ES-I3 (cell line): ENCODE measurements at regions not wholly inside any gene's neighbourhood (a gene's known extent, or its start where the extent isn't known, plus 50 kb on each side); places are given as distances from the start of the nearest gene placed in this dataset.
"Not testable (repeated sequence)": the region's sequence is repeated elsewhere in the genome, so short reads cannot be mapped to it uniquely, and the experiment has no call there.

Experiments used
- H3K36me3 ChIP-seq: 2 replicates; pipeline ENCODE4 v1.6.1; 2013; ENCODE audit warnings: mild to moderate bottlenecking, low read length, control low read depth, moderate library complexity; ENCODE audit not compliant: insufficient read depth
- H3K4me1 ChIP-seq: 2 replicates; pipeline ENCODE4 v1.6.1; 2013; ENCODE audit warnings: mild to moderate bottlenecking, control low read depth, low read length; ENCODE audit not compliant: insufficient read depth
- H3K9ac ChIP-seq: 2 replicates; pipeline ENCODE4 v1.6.1; 2013; ENCODE audit warnings: low read depth, mild to moderate bottlenecking, low read length, moderate library complexity
- H3K9me3 ChIP-seq: 2 replicates; pipeline ENCODE4 v1.6.1; 2013; ENCODE audit warnings: mild to moderate bottlenecking, low read length, moderate library complexity; ENCODE audit not compliant: control insufficient read depth, insufficient read depth

DNA sequence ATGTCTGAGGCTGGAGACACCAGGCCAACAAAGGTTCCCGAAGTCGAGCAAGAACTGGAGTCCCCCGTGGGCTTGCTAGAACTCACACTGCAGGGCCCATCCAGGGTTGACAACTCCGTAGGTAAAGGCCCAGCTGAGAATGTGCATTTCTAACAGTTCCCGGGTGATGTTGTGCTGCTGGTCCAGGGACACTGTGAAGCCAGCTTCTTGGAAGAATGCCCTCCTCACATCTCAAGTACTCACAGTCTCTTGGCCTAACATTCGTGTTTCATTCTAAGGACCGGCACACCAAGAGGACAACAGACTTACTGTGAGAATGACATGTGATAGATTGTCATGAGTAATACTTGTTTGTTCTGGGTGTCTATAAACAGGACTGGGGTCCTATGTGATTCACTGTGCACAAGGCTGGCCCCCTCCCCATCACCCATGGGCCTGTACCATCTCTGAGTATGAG lies 682.3 kb upstream of the IGFBP3 start:
- Histone ChIP-seq H3K9ac (no peak overlapping the region), H3K36me3 (no peaks in the 10 kb centered on the region), H3K4me1 (no peaks in the 10 kb centered on the region), H3K9me3 (no peaks in the 10 kb centered on the region)

- H3K36me3 ChIP-seq, result no peaks in the 10 kb centered on the region
- H3K9ac ChIP-seq, result no peak overlapping the region
- H3K4me1 ChIP-seq, result no peaks in the 10 kb centered on the region
- no peaks in the 10 kb centered on the region for H3K9me3 ChIP-seq
Measured at GRCh38 chr7:46600340-46600739, 679.3 kb upstream of the IGFBP3 start.

DNA sequence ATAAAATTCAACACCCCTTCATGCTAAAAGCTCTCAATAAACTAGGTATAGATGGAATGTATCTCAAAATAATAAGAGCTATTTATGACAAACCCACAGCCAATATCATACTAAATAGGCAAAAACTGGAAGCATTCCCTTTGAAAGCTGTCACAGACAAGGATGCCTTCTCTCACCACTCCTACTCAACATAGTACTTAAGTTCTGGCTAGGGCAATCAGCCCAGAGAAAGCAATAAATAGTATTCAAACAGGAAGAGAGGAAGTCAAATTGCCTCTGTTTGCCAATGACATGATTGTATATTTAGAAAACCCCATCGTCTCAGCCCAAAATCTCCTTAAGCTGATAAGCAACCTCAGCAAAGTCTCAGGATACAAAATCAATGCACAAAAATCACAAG lies 673.8 kb upstream of the IGFBP3 start:
- H3K9me3 ChIP-seq, H3K9ac ChIP-seq, H3K36me3 ChIP-seq, H3K4me1 ChIP-seq: not testable (repeated sequence)

DNA sequence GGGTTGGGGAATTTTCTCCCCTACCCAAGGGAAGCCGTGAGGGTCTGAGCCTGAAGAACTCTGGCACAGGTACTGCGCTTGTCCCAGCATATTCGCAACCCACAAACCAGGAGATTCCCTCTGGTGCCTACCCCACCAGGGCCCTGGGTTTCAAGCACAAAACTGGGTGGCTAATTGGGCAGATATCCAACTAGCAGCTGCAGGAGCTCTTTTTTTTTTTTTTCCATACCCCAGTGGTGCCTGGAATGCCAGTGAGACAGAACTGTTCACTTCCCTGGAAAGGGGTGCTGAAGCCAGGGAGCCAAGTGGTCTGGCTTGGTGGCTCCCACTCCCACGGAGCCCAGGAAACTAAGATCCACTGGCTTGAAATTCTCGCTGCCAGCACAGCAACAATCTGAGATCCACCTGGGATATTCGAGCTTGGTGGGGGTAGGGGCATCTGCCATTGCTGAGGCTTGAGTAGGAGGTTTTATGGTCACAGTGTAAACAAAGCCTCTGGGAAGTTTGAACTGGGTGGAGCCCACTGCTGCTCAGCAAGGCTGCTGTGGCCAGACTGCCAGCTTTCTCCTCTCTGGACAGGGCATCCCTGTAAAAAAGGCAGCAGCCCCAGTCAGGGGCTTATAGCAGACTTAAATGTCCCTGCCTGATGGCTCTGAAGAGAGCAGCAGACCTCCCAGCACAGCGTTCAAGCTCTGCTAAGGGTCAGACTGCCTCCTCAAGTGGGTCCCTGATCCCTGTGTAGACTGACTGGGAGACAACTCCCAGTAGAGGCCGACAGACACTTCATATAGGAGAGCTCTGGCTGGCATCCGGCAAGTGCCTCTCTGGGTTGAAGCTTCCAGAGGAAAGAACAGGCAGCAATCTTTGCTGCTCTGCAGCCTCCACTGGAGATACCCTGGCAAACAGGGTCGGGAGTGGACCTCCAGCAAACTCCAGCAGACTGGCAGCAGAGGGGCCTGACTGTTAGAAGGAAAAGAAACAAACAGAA lies 670.1 kb upstream of the IGFBP3 start:
- not testable (repeated sequence) for H3K36me3 ChIP-seq, H3K9ac ChIP-seq, H3K4me1 ChIP-seq, H3K9me3 ChIP-seq

- no peaks in the 10 kb centered on the region for H3K9me3 ChIP-seq
- H3K36me3 ChIP-seq, result no peaks in the 10 kb centered on the region
- no peaks in the 10 kb centered on the region for H3K4me1 ChIP-seq
- H3K9ac ChIP-seq, result no peak overlapping the region
Measured at GRCh38 chr7:46589286-46589685, 668.2 kb upstream of the IGFBP3 start.

DNA sequence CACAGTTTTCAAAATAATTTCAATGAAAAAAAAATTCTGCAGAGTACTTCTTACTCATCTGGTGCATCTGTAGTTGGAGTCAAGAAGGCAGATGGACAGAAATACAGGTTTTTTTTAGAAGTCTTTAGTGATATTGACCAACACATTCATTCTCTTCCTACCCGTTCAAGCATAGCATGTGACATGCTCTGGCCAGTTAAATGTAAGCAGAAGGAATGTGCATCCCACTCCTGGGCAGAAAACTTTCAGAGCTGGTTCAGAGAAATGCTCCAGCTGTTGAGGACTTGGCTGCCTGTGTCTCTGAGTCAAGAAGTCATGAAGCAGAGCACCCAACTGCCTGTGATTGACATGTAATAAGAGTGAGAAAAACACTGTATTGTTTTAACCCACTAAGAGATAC lies 665.3 kb upstream of the IGFBP3 start:
- Histone ChIP-seq H3K9ac (no peak overlapping the region), H3K4me1 (no peaks in the 10 kb centered on the region), H3K36me3 (no peaks in the 10 kb centered on the region), H3K9me3 (no peaks in the 10 kb centered on the region)

- H3K9me3 ChIP-seq, result no peaks in the 10 kb centered on the region
- no peak overlapping the region for H3K9ac ChIP-seq
- H3K36me3 ChIP-seq, result no peaks in the 10 kb centered on the region
- H3K4me1 ChIP-seq, result no peaks in the 10 kb centered on the region
Measured at GRCh38 chr7:46583656-46584055, 662.6 kb upstream of the IGFBP3 start.

DNA sequence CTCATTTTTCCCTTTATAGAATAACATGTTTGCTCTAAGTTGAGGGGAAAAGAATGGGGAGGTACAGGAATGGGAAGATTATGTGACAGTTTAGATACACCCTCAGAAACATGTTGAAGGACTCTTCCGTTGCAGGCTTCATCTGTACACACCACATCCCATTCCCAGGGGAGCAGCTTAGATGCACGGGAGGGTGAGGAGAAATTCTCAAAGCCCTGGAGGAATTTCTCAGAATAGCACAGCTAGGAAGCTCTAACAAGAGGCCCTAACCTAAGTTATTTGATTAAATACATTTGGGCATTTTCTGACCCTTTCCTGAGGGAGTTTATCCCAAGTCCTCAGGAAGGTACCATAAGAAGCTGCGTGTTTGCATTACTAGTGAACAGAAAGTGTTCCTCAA lies 660.2 kb upstream of the IGFBP3 start:
- Histone ChIP-seq H3K9ac (no peak overlapping the region), H3K9me3 (no peaks in the 10 kb centered on the region), H3K4me1 (no peaks in the 10 kb centered on the region)

DNA sequence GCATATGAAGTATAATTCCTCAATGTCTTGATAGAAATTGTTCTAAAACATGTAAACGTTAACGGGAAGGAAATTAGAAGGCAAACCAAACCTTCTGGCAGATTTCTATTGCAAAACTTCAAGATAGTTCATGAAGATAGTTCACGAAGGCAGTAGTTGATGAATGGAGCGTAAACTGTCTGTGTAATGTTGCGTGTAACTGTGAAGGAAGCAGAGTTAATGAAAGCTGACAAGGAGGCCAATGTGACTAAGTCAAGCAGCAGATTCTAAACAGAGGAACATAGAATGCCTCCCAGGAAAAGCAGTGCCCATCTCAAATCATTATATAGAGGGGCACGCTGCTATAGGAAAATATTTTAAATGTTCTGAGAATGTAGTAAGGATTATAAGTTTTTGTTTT lies 659.7 kb upstream of the IGFBP3 start:
- no peak overlapping the region for H3K9ac ChIP-seq
- H3K36me3 ChIP-seq, result no peaks in the 10 kb centered on the region
- no peaks in the 10 kb centered on the region for H3K9me3 ChIP-seq
- H3K4me1 ChIP-seq, result no peaks in the 10 kb centered on the region

More for the DNA sequence above, 660.2 kb upstream of the IGFBP3 start:
- H3K36me3 ChIP-seq, result no peaks in the 10 kb centered on the region

GRCh38 chr7:46577394-46577793 lies 656.3 kb upstream of the IGFBP3 start:
- H3K4me1 ChIP-seq, result no peaks in the 10 kb centered on the region

DNA sequence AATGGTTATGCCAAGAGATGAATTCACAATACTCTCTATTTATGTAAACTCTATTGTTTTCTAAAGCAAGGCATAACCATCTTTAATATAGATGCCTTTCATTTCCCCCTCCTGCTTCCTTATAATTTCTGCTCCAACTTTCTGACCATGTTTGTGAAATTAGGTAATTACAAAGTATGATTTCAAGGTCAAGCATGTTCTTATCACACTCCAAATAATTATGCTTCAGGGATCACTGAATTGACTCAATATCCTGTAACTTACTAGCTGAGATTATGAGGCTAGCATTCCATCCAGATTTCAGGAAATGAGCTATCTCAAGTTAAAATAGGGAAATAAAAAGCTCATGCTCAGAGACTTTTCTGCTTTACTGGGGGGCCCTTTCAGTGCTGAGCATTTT lies 655.9 kb upstream of the IGFBP3 start:
- Histone ChIP-seq H3K9me3 (no peaks in the 10 kb centered on the region), H3K9ac (no peak overlapping the region), H3K36me3 (no peaks in the 10 kb centered on the region), H3K4me1 (no peaks in the 10 kb centered on the region)

More at GRCh38 chr7:46577394-46577793, 656.3 kb upstream of the IGFBP3 start:
- Histone ChIP-seq H3K9ac (no peak overlapping the region), H3K9me3 (no peaks in the 10 kb centered on the region), H3K36me3 (no peaks in the 10 kb centered on the region)

- Histone ChIP-seq H3K36me3 (no peaks in the 10 kb centered on the region), H3K9ac (no peak overlapping the region), H3K9me3 (no peaks in the 10 kb centered on the region), H3K4me1 (peaks cover 4% of the 10 kb centered on the region)
Measured at GRCh38 chr7:46572691-46573090, 651.6 kb upstream of the IGFBP3 start.

DNA sequence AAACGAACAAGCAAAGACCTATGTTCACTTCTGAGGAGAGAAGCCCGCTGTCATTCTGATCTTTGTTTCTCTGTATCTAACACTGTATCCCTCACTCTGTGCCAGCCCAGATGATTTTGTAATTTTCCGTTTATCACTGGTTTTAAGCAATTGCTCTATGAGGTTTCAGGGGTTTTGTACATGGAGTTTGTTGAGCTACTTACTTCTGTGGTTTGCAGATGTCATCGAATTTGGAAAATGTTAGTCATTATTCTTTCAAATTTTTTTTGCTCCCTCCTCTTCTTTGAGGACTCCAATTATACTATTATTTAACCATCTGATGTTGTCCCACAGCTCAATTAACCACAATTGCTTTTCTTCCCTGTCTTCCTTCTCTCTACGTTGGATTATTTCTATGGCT lies 650.9 kb upstream of the IGFBP3 start:
- Histone ChIP-seq H3K9me3 (no peaks in the 10 kb centered on the region), H3K36me3 (no peaks in the 10 kb centered on the region), H3K4me1 (peaks cover 4% of the 10 kb centered on the region), H3K9ac (no peak overlapping the region)

DNA sequence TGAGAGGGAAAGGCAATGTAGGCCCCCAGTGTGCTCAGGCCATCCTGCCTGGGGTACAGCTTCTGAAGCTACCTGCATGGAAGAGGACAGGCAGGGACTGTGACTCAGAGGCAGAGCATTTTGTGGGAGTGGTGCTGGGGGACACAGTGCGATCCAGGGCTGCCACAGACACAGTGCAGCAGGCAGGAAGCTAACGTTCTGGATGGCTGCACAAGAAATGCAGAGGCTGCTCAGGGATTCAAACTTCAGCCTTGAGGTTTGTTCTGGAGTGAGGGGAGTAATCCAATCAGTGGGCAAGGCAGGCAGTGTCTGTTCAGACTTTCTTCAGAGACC lies 648.0 kb upstream of the IGFBP3 start:
- Histone ChIP-seq H3K9me3 (no peaks in the 10 kb centered on the region), H3K9ac (no peak overlapping the region), H3K4me1 (peaks cover 4% of the 10 kb centered on the region), H3K36me3 (no peaks in the 10 kb centered on the region)

DNA sequence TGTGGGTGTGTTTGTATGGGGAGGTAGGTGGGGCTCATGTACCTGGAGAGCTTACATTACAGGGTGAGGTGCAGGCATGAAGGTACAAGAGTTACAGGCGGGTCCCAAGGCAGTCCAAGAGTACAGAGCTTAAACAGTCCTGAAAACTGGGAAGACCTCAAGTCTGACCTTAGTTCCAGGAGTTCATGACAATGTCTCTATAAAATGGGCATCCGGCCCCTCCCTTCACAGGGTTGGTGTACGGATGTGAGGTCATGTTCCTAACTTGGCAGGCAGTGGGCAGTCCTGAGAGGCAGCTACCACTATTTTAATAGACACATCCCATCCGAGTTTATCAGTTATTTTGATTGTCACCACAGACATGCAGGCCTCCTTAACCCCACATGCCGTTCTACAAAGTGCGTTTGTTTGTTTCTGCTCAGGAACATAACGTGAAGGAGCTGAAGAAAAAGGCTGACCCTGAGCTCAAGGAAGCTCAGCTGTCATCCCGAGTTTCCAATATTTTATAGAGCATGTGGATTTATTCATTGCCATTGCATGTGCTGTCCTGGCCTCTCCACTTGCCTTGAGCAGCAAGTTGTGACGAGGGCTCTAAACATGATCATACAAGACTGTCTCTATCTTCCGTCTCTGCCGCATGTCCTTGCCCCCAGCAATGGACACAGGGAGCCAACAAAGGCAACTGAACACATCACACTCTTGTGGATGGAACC lies 647.5 kb upstream of the IGFBP3 start:
- Histone ChIP-seq H3K9ac (no peak overlapping the region), H3K36me3 (no peaks in the 10 kb centered on the region), H3K9me3 (no peaks in the 10 kb centered on the region), H3K4me1 (peaks cover 4% of the 10 kb centered on the region)
